A549 (cell line): ENCODE measurements at regions not wholly inside any gene's neighbourhood (a gene's known extent, or its start where the extent isn't known, plus 50 kb on each side); places are given as distances from the start of the nearest gene placed in this dataset.

Experiments
- BHLHE40 ChIP-seq: IDR thresholded peaks from 2 replicates; pipeline ENCODE4 v1.6.1; 2012; ENCODE audit warnings: low read depth, low read length, inconsistent platforms
- CHD2 ChIP-seq: fragments of 150-350 bp; IDR thresholded peaks from 2 replicates; pipeline ENCODE4 v1.6.1; 2014; ENCODE audit warnings: low read length; ENCODE audit not compliant: partially characterized antibody
- FOSL2 ChIP-seq, 2 experiments: fragments of 450-650 bp in 1 of 2; fragments of >200 bp in 1 of 2; sonication (Bioruptor Twin) in 1 of 2; formaldehyde crosslinking; IDR thresholded peaks; 2 replicates each; pipeline versions ENCODE4 v1.5.0 to v1.6.1; 2016 to 2020; ENCODE audit warnings: mild to moderate bottlenecking in 1 of 2, moderate library complexity in 1 of 2
- RAD21 ChIP-seq, 2 experiments: fragments of >200 bp in 1 of 2; sonication (Bioruptor Twin) in 1 of 2; formaldehyde crosslinking in 1 of 2; IDR thresholded peaks in 1 of 2; conservative IDR thresholded peaks in 1 of 2; 2 replicates in 1 of 2; 3 replicates in 1 of 2; pipeline ENCODE4 v1.6.1; 2012 to 2018; ENCODE audit warnings: inconsistent platforms in 1 of 2
- RFX5 ChIP-seq: fragments of 450-650 bp; IDR thresholded peaks from 2 replicates; pipeline ENCODE4 v1.7.1; 2014; ENCODE audit warnings: antibody characterized with exemption, mild to moderate bottlenecking, moderate library complexity
- ZFP36 ChIP-seq: fragments of 450-650 bp; IDR thresholded peaks from 2 replicates; pipeline ENCODE4 v1.6.1; 2014; ENCODE audit warnings: borderline replicate concordance; ENCODE audit not compliant: partially characterized antibody
- TF ChIP-seq, protein P1 (sequence below): fragments of 450-650 bp; IDR thresholded peaks from 2 replicates; pipeline ENCODE4 v1.6.1; 2014; ENCODE audit warnings: antibody characterized with exemption
- TF ChIP-seq, protein P2 (sequence below): fragments of >200 bp; sonication (Bioruptor Twin); formaldehyde crosslinking; IDR thresholded peaks from 3 replicates; pipeline ENCODE4 v1.5.1; 2016
- TF ChIP-seq, protein P3 (sequence below): IDR thresholded peaks from 2 replicates; pipeline ENCODE4 v1.6.1; 2012

DNA sequence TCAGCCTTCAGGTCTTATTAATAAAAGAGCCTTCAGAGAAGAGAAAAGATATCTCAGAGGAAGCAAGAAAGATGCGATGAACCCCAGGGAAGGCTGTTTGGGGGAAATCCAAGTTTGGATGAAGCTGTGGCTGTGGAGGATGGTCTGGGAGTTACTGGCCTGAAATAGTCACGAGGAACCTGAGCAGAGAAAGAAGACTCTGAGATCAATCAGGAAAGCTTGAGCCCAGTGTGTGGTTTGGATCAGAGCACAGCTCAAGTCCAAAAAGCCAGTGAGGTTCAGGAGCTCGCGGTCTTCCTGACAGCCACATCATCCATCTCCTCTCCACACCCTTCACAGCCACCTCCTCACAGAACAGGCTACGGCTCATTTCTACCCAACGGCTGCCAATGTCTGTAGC is 87.4 kb upstream of the SERPINE2 start:
- TF ChIP-seq BHLHE40 (no peak), RFX5 (no peak), ZFP36 (no peak), CHD2 (no peak), FOSL2 (IDR thresholded peaks at IDR 0.05) (no peak), FOSL2 (CRISPR knock-in tag; IDR thresholded peaks at IDR 0.05) (no peak), RAD21 (conservative IDR thresholded peaks at IDR 0.05 in 1 of 2, IDR thresholded peaks at IDR 0.05 in 1 of 2) (no peak)
- TF ChIP-seq, protein P1, sequence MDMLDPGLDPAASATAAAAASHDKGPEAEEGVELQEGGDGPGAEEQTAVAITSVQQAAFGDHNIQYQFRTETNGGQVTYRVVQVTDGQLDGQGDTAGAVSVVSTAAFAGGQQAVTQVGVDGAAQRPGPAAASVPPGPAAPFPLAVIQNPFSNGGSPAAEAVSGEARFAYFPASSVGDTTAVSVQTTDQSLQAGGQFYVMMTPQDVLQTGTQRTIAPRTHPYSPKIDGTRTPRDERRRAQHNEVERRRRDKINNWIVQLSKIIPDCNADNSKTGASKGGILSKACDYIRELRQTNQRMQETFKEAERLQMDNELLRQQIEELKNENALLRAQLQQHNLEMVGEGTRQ = no peak
- TF ChIP-seq, protein P2, sequence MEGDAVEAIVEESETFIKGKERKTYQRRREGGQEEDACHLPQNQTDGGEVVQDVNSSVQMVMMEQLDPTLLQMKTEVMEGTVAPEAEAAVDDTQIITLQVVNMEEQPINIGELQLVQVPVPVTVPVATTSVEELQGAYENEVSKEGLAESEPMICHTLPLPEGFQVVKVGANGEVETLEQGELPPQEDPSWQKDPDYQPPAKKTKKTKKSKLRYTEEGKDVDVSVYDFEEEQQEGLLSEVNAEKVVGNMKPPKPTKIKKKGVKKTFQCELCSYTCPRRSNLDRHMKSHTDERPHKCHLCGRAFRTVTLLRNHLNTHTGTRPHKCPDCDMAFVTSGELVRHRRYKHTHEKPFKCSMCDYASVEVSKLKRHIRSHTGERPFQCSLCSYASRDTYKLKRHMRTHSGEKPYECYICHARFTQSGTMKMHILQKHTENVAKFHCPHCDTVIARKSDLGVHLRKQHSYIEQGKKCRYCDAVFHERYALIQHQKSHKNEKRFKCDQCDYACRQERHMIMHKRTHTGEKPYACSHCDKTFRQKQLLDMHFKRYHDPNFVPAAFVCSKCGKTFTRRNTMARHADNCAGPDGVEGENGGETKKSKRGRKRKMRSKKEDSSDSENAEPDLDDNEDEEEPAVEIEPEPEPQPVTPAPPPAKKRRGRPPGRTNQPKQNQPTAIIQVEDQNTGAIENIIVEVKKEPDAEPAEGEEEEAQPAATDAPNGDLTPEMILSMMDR = no peak
- TF ChIP-seq, protein P3, sequence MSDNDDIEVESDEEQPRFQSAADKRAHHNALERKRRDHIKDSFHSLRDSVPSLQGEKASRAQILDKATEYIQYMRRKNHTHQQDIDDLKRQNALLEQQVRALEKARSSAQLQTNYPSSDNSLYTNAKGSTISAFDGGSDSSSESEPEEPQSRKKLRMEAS = no peak
